ENCODE measurements at regions not wholly inside any gene's neighbourhood (a gene's known extent, or its start where the extent isn't known, plus 50 kb on each side); places are given as distances from the start of the nearest gene placed in this dataset.

DNA sequence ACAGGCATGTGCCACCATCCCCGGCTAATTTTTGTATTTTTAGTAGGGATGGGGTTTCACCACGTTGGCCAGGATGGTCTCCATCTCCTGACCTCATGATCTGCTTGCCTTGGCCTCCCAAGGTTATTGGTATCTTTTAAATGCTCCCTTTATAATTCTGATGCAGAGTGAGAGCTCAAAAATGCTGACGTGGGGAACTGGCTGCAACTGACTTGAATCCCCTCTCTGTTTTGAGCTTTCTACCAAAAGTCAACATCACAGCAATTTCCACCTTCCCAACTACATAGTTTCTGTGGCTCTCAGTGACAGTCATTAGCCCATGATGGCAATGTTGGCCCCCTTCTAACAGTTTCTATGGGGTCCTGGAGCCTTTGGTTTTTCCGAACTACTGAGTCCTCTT lies 268.2 kb upstream of the FOXD3 start:
- no peak for TF ChIP-seq POLR2A (IDR thresholded peaks at IDR 0.05)
- TF ChIP-seq, protein P1, sequence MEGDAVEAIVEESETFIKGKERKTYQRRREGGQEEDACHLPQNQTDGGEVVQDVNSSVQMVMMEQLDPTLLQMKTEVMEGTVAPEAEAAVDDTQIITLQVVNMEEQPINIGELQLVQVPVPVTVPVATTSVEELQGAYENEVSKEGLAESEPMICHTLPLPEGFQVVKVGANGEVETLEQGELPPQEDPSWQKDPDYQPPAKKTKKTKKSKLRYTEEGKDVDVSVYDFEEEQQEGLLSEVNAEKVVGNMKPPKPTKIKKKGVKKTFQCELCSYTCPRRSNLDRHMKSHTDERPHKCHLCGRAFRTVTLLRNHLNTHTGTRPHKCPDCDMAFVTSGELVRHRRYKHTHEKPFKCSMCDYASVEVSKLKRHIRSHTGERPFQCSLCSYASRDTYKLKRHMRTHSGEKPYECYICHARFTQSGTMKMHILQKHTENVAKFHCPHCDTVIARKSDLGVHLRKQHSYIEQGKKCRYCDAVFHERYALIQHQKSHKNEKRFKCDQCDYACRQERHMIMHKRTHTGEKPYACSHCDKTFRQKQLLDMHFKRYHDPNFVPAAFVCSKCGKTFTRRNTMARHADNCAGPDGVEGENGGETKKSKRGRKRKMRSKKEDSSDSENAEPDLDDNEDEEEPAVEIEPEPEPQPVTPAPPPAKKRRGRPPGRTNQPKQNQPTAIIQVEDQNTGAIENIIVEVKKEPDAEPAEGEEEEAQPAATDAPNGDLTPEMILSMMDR (IDR thresholded peaks at IDR 0.05) = no peak
- no peak for TF ChIP-seq EP300 (IDR thresholded peaks at IDR 0.05)

Data from suprapubic skin (tissue), 3 donors.